A549 (cell line): ENCODE measurements at regions not wholly inside any gene's neighbourhood (a gene's known extent, or its start where the extent isn't known, plus 50 kb on each side); places are given as distances from the start of the nearest gene placed in this dataset.

Source experiments
- CEBPB ChIP-seq, 2 experiments: fragments of >200 bp in 1 of 2; sonication (Bioruptor Twin) in 1 of 2; formaldehyde crosslinking in 1 of 2; IDR thresholded peaks; 2 replicates each; pipeline ENCODE4 v1.6.1; 2012 to 2016
- EP300 ChIP-seq, 2 experiments: fragments of >200 bp; sonication (Bioruptor Twin); formaldehyde crosslinking; IDR thresholded peaks; 2 replicates in 1 of 2; 3 replicates in 1 of 2; pipeline ENCODE4 v1.6.1; 2016 to 2017
- HOXB5 ChIP-seq: fragments of 250-450 bp; sonication (Bioruptor Pico); IDR thresholded peaks from 2 replicates; pipeline ENCODE4 v1.5.0; 2020; ENCODE audit warnings: mild to moderate bottlenecking, moderate library complexity
- JUNB ChIP-seq: fragments of >200 bp; sonication (Bioruptor Twin); formaldehyde crosslinking; IDR thresholded peaks from 2 replicates; pipeline ENCODE4 v1.6.1; 2016
- NR3C1 ChIP-seq: fragments of >200 bp; sonication (Bioruptor Twin); formaldehyde crosslinking; IDR thresholded peaks from 3 replicates; pipeline ENCODE4 v1.6.1; 2017
- POLR2A ChIP-seq: IDR thresholded peaks from 2 replicates; pipeline ENCODE4 v1.6.1; 2012; ENCODE audit warnings: mild to moderate bottlenecking, low read length
- RAD21 ChIP-seq, 2 experiments: fragments of >200 bp in 1 of 2; sonication (Bioruptor Twin) in 1 of 2; formaldehyde crosslinking in 1 of 2; IDR thresholded peaks in 1 of 2; conservative IDR thresholded peaks in 1 of 2; 2 replicates in 1 of 2; 3 replicates in 1 of 2; pipeline ENCODE4 v1.6.1; 2012 to 2018; ENCODE audit warnings: inconsistent platforms in 1 of 2
- RCOR1 ChIP-seq: fragments of 150-350 bp; IDR thresholded peaks from 2 replicates; pipeline ENCODE4 v1.6.1; 2014; ENCODE audit warnings: antibody characterized with exemption, low read length, low read depth
- SMC3 ChIP-seq: fragments of >200 bp; sonication (Bioruptor Twin); formaldehyde crosslinking; IDR thresholded peaks from 3 replicates; pipeline ENCODE4 v1.6.1; 2018; ENCODE audit warnings: inconsistent platforms
- TF ChIP-seq, protein P1 (sequence below): fragments of >200 bp; sonication (Bioruptor Twin); formaldehyde crosslinking; IDR thresholded peaks from 3 replicates; pipeline ENCODE4 v1.5.1; 2016
- TF ChIP-seq, protein P2 (sequence below): fragments of 250-450 bp; sonication (Bioruptor Pico); IDR thresholded peaks from 2 replicates; pipeline ENCODE4 v1.5.0; 2020; ENCODE audit warnings: low read depth, mild to moderate bottlenecking, moderate library complexity
- TF ChIP-seq, protein P3 (sequence below): fragments of 250-450 bp; sonication (Bioruptor Pico); IDR thresholded peaks from 2 replicates; pipeline ENCODE4 v1.5.0; 2021; ENCODE audit warnings: mild to moderate bottlenecking, moderate library complexity, borderline replicate concordance

DNA sequence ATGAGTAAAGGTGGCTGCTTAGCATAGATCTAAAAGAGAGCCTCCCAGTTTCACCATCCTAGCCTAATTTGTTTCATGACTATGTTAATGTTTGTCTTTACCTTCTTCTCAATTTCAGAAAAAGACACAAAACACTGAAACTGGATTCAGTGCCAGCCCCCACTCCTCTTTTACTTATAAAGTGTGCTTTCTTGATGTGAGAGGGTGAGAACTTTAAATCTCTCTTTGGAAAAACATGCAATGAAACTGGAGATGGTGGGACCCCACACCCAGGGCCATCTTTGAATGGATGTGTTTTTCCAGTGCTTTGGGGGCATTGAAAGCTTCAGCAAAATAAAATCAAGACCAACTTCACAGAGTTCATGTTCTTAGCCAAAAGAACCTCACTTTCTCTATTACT lies 185.9 kb downstream of the CYRIA start:
- TF ChIP-seq POLR2A (no peak), CEBPB (IDR thresholded peaks at IDR 0.05) (no peak), HOXB5 (CRISPR knock-in tag) (no peak), SMC3 (no peak), RAD21 (conservative IDR thresholded peaks at IDR 0.05 in 1 of 2, IDR thresholded peaks at IDR 0.05 in 1 of 2) (no peak), EP300 (IDR thresholded peaks at IDR 0.05) (no peak), RCOR1 (no peak), JUNB (no peak), NR3C1 (no peak)
- TF ChIP-seq, protein P1, sequence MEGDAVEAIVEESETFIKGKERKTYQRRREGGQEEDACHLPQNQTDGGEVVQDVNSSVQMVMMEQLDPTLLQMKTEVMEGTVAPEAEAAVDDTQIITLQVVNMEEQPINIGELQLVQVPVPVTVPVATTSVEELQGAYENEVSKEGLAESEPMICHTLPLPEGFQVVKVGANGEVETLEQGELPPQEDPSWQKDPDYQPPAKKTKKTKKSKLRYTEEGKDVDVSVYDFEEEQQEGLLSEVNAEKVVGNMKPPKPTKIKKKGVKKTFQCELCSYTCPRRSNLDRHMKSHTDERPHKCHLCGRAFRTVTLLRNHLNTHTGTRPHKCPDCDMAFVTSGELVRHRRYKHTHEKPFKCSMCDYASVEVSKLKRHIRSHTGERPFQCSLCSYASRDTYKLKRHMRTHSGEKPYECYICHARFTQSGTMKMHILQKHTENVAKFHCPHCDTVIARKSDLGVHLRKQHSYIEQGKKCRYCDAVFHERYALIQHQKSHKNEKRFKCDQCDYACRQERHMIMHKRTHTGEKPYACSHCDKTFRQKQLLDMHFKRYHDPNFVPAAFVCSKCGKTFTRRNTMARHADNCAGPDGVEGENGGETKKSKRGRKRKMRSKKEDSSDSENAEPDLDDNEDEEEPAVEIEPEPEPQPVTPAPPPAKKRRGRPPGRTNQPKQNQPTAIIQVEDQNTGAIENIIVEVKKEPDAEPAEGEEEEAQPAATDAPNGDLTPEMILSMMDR: no peak
- TF ChIP-seq, protein P2, sequence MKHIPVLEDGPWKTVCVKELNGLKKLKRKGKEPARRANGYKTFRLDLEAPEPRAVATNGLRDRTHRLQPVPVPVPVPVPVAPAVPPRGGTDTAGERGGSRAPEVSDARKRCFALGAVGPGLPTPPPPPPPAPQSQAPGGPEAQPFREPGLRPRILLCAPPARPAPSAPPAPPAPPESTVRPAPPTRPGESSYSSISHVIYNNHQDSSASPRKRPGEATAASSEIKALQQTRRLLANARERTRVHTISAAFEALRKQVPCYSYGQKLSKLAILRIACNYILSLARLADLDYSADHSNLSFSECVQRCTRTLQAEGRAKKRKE (CRISPR knock-in tag): no peak
- TF ChIP-seq, protein P3, sequence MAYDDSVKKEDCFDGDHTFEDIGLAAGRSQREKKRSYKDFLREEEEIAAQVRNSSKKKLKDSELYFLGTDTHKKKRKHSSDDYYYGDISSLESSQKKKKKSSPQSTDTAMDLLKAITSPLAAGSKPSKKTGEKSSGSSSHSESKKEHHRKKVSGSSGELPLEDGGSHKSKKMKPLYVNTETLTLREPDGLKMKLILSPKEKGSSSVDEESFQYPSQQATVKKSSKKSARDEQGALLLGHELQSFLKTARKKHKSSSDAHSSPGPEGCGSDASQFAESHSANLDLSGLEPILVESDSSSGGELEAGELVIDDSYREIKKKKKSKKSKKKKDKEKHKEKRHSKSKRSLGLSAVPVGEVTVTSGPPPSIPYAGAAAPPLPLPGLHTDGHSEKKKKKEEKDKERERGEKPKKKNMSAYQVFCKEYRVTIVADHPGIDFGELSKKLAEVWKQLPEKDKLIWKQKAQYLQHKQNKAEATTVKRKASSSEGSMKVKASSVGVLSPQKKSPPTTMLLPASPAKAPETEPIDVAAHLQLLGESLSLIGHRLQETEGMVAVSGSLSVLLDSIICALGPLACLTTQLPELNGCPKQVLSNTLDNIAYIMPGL (CRISPR knock-in tag): no peak
